ENCODE measurements at regions not wholly inside any gene's neighbourhood (a gene's known extent, or its start where the extent isn't known, plus 50 kb on each side); places are given as distances from the start of the nearest gene placed in this dataset.
"Not testable (repeated sequence)": the region's sequence is repeated elsewhere in the genome, so short reads cannot be mapped to it uniquely, and the experiment has no call there.

- no peak for DNase-seq
Observed at GRCh38 chr9:33695299-33695698, 100.1 kb upstream of the PRSS3 start.

- no peak for DNase-seq
Observed at GRCh38 chr9:33695856-33696255, 99.5 kb upstream of the PRSS3 start.

GRCh38 chr9:33697171-33697570, 98.2 kb upstream of the PRSS3 start:
- no peak for DNase-seq

- no peak for DNase-seq
Observed at GRCh38 chr9:33698267-33698666, 97.1 kb upstream of the PRSS3 start.

GRCh38 chr9:33700940-33701339, 94.4 kb upstream of the PRSS3 start:
- not testable (repeated sequence) for DNase-seq

- DNase-seq: no peak
Observed at GRCh38 chr9:33703430-33704102, 91.8 kb upstream of the PRSS3 start.

- DNase-seq: not testable (repeated sequence)
Observed at GRCh38 chr9:33705440-33705839, 89.9 kb upstream of the PRSS3 start.

- no peak for DNase-seq
Observed at GRCh38 chr9:33708441-33708840, 86.9 kb upstream of the PRSS3 start.

- no peak for DNase-seq
Observed at GRCh38 chr9:33709269-33709668, 86.1 kb upstream of the PRSS3 start.

- not testable (repeated sequence) for DNase-seq
Observed at GRCh38 chr9:33711418-33711817, 83.9 kb upstream of the PRSS3 start.

- no peak for DNase-seq
Observed at GRCh38 chr9:33714989-33715388, 80.4 kb upstream of the PRSS3 start.

- no peak for DNase-seq
Observed at GRCh38 chr9:33718987-33719386, 76.4 kb upstream of the PRSS3 start.

- DNase-seq: no peak
Observed at GRCh38 chr9:33719581-33720374, 75.6 kb upstream of the PRSS3 start.

GRCh38 chr9:33721674-33722358, 73.5 kb upstream of the PRSS3 start:
- DNase-seq: peak; percentile 85

GRCh38 chr9:33722359-33722675, 73.0 kb upstream of the PRSS3 start:
- no peak for DNase-seq

- no peak for DNase-seq
Observed at GRCh38 chr9:33728613-33729012, 66.7 kb upstream of the PRSS3 start.

GRCh38 chr9:33731142-33731541, 64.2 kb upstream of the PRSS3 start:
- DNase-seq: no peak

- no peak for DNase-seq
Observed at GRCh38 chr9:33731625-33732024, 63.7 kb upstream of the PRSS3 start.

- DNase-seq: not testable (repeated sequence)
Observed at GRCh38 chr9:33734247-33734940, 61.0 kb upstream of the PRSS3 start.

GRCh38 chr9:33734941-33735835, 60.2 kb upstream of the PRSS3 start:
- not testable (repeated sequence) for DNase-seq

GRCh38 chr9:33737811-33738606, 57.4 kb upstream of the PRSS3 start:
- DNase-seq: no peak

Measured in hindlimb muscle (tissue), 1 donor.